ENCODE measurements at regions not wholly inside any gene's neighbourhood (a gene's known extent, or its start where the extent isn't known, plus 50 kb on each side); places are given as distances from the start of the nearest gene placed in this dataset.
"Not testable (repeated sequence)": the region's sequence is repeated elsewhere in the genome, so short reads cannot be mapped to it uniquely, and the experiment has no call there.

DNA sequence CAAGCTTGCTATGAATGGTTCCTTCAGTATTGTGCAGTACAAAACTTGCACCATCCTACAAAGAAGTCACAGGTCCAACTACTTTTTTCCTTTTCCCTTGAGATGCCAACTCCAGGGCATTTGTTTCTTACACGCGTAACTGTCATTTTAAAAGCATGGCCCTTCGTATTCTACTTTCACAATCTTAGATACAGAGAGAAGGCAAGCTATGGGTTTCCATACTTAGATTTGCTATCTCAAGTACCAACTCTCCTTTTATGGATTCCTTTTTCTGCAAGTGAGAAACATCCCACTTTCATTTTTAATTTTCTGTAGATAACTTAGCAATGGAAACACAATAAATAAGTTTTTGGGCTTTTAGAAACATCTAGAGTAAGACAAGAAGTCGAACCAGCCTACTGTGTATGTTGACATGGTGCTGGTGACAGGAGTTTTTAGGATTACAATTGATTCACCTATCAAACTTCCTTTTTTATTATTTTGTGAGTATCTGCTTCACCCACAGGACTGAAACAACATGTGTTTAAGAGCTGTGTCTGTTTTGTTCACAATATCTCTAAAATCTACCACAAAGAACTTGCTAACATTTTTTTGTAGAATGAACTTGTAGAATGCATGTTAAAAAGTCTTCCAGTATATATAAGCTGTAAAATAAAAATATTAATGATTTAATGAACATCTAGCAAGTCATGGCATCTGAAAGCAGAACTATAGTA is 124.1 kb downstream of the FAM174A start:
- no peak overlapping the region for H3K4me3 ChIP-seq
- DNase-seq (ENCODE audit: low read depth, low spot score), result no peak
- no peak overlapping the region for H3K27ac ChIP-seq
- H3K9me3 ChIP-seq (ENCODE audit: low read depth, low read length), result no peaks in the 10 kb centered on the region
- TF ChIP-seq FOXP2 (optimal IDR thresholded peaks at IDR 0.05; ENCODE audit: control extremely low read depth, extremely low read length, insufficient read depth) (no peak), POLR2AphosphoS5 (IDR thresholded peaks at IDR 0.05; ENCODE audit: borderline replicate concordance, low read depth, low read length) (no peak), EZH2 (IDR thresholded peaks at IDR 0.05) (no peak)
- no peaks in the 10 kb centered on the region for H3K36me3 ChIP-seq (ENCODE audit: insufficient read depth, low read length)
- no peak overlapping the region for H3K9ac ChIP-seq (ENCODE audit: insufficient read length)

DNA sequence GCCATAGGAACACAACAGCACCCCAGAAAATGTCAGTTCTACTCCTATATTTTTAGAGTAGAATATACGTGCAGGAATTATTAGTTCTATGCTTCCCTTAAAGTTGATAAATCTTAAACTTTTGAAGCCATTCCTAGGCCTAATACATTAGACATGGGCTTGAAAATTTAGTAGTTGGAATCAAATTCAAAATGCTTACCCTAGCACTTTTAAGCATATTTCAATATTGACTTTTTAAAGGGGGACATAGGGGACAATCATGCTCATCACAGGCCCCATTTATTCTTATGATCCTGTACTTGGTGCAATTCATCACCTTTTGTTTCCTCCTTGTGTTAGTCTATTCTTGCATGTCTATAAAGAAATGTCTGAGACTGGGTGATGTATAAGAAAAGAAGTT is 129.0 kb downstream of the FAM174A start:
- DNase-seq (ENCODE audit: low read depth, low spot score), result no peak
- no peaks in the 10 kb centered on the region for H3K9me3 ChIP-seq (ENCODE audit: low read depth, low read length)
- H3K4me3 ChIP-seq, result no peak overlapping the region
- TF ChIP-seq POLR2AphosphoS5 (IDR thresholded peaks at IDR 0.05; ENCODE audit: borderline replicate concordance, low read depth, low read length) (no peak), EZH2 (IDR thresholded peaks at IDR 0.05) (no peak), FOXP2 (optimal IDR thresholded peaks at IDR 0.05; ENCODE audit: control extremely low read depth, extremely low read length, insufficient read depth) (no peak)
- H3K27ac ChIP-seq, result no peak overlapping the region
- no peak overlapping the region for H3K9ac ChIP-seq (ENCODE audit: insufficient read length)
- H3K36me3 ChIP-seq (ENCODE audit: insufficient read depth, low read length), result no peaks in the 10 kb centered on the region

GRCh38 chr5:100667161-100667630 is 132.0 kb downstream of the FAM174A start:
- no peak for DNase-seq (ENCODE audit: low read depth, low spot score)
- no peaks in the 10 kb centered on the region for H3K36me3 ChIP-seq (ENCODE audit: insufficient read depth, low read length)

DNA sequence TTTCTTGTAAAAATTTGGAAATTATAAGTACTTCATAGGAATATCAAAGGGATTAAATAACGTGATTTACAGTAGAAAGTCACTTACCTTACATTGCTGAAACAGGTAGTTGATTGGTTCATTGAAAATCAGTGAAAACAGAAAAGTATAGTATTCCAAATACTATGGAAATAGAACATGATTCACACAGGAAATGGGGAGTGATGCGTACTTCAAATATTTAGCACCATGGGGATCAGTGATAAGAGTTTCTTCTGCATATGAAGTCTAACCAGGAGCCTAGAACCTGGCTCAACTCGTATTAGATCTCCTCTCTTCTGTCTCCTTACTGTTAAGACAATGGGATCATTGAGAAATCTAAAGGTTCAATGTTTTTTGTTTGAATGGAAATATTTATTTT is 133.3 kb downstream of the FAM174A start:
- no peak for DNase-seq (ENCODE audit: low read depth, low spot score)
- TF ChIP-seq EZH2 (IDR thresholded peaks at IDR 0.05) (no peak), POLR2AphosphoS5 (IDR thresholded peaks at IDR 0.05; ENCODE audit: borderline replicate concordance, low read depth, low read length) (no peak), FOXP2 (optimal IDR thresholded peaks at IDR 0.05; ENCODE audit: control extremely low read depth, extremely low read length, insufficient read depth) (no peak)

More at GRCh38 chr5:100667161-100667630, 132.0 kb downstream of the FAM174A start:
- Histone ChIP-seq H3K27ac (no peak overlapping the region), H3K4me3 (no peak overlapping the region), H3K9me3 (ENCODE audit: low read depth, low read length) (no peaks in the 10 kb centered on the region), H3K9ac (ENCODE audit: insufficient read length) (no peak overlapping the region)
- no peak for TF ChIP-seq POLR2AphosphoS5 (IDR thresholded peaks at IDR 0.05; ENCODE audit: borderline replicate concordance, low read depth, low read length)
- no peak for TF ChIP-seq EZH2 (IDR thresholded peaks at IDR 0.05)
- TF ChIP-seq FOXP2 (optimal IDR thresholded peaks at IDR 0.05; ENCODE audit: control extremely low read depth, extremely low read length, insufficient read depth), result no peak

GRCh38 chr5:100676817-100677631 is 141.8 kb downstream of the FAM174A start:
- no peak overlapping the region for H3K9ac ChIP-seq (ENCODE audit: insufficient read length)
- no peak overlapping the region for H3K27ac ChIP-seq
- no peaks in the 10 kb centered on the region for H3K36me3 ChIP-seq (ENCODE audit: insufficient read depth, low read length)
- TF ChIP-seq POLR2AphosphoS5 (IDR thresholded peaks at IDR 0.05; ENCODE audit: borderline replicate concordance, low read depth, low read length), result no peak
- TF ChIP-seq EZH2 (IDR thresholded peaks at IDR 0.05), result no peak
- TF ChIP-seq FOXP2 (optimal IDR thresholded peaks at IDR 0.05; ENCODE audit: control extremely low read depth, extremely low read length, insufficient read depth), result no peak
- no peaks in the 10 kb centered on the region for H3K9me3 ChIP-seq (ENCODE audit: low read depth, low read length)
- DNase-seq (ENCODE audit: low read depth, low spot score), result no peak
- no peak overlapping the region for H3K4me3 ChIP-seq

More for the DNA sequence above, 133.3 kb downstream of the FAM174A start:
- Histone ChIP-seq H3K9ac (ENCODE audit: insufficient read length) (no peak overlapping the region), H3K27ac (no peak overlapping the region), H3K36me3 (ENCODE audit: insufficient read depth, low read length) (no peaks in the 10 kb centered on the region), H3K4me3 (no peak overlapping the region), H3K9me3 (ENCODE audit: low read depth, low read length) (no peaks in the 10 kb centered on the region)

DNA sequence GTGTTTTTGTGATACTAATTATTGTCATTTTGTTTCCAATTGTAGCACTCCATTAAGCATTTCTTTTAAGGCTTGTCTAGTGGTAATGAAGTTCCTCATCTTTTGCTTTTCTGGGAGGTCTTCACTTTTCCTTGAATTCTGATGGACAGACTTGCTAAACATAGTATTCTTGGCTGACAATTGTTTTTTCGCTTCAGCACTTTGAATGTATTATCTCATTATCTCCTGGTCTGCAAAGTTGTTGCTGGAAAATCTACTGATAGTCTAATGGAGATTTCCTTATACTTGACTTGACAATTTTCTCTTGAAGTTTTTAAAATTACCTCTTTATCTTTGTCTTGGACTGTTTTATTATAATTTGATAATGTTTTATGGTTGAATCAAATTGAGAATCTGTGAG is 147.5 kb downstream of the FAM174A start:
- no peak overlapping the region for H3K27ac ChIP-seq
- TF ChIP-seq POLR2AphosphoS5 (IDR thresholded peaks at IDR 0.05; ENCODE audit: borderline replicate concordance, low read depth, low read length), result no peak
- no peak for TF ChIP-seq FOXP2 (optimal IDR thresholded peaks at IDR 0.05; ENCODE audit: control extremely low read depth, extremely low read length, insufficient read depth)
- TF ChIP-seq EZH2 (IDR thresholded peaks at IDR 0.05), result no peak
- H3K9me3 ChIP-seq (ENCODE audit: low read depth, low read length), result peaks cover 7% of the 10 kb centered on the region; the same call in 1 of the 2 replicates
- DNase-seq (ENCODE audit: low read depth, low spot score), result no peak
- no peak overlapping the region for H3K9ac ChIP-seq (ENCODE audit: insufficient read length)
- H3K36me3 ChIP-seq (ENCODE audit: insufficient read depth, low read length), result no peaks in the 10 kb centered on the region
- H3K4me3 ChIP-seq, result no peak overlapping the region

- H3K4me3 ChIP-seq, result no peak overlapping the region
- no peaks in the 10 kb centered on the region for H3K36me3 ChIP-seq (ENCODE audit: insufficient read depth, low read length)
- TF ChIP-seq POLR2AphosphoS5 (IDR thresholded peaks at IDR 0.05; ENCODE audit: borderline replicate concordance, low read depth, low read length), result no peak
- TF ChIP-seq FOXP2 (optimal IDR thresholded peaks at IDR 0.05; ENCODE audit: control extremely low read depth, extremely low read length, insufficient read depth), result no peak
- no peak for TF ChIP-seq EZH2 (IDR thresholded peaks at IDR 0.05)
- DNase-seq (ENCODE audit: low read depth, low spot score), result no peak
- H3K9ac ChIP-seq (ENCODE audit: insufficient read length), result no peak overlapping the region
- H3K27ac ChIP-seq, result no peak overlapping the region
- H3K9me3 ChIP-seq (ENCODE audit: low read depth, low read length), result peaks cover 7% of the 10 kb centered on the region; the same call in 1 of the 2 replicates
These were observed 148.7 kb downstream of the FAM174A start for GRCh38 chr5:100683881-100684280.

DNA sequence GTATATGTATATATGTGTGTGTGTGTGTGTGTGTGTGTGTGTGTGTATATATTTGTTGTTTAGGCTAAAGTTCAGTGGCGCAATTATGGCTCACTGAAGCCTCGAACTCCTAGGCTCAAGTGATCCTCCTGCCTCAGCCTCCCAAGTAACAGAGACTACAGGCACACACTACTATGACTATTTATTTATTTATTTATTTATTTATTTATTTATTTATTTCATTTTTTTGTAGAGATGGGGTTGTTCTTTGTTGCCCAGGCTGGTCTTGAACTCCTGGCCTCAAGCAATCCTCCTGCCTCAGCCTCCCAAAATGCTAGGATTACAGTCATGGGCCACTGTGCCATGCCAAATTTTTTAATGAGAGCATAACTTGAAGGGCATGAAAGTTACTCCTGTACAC is 149.9 kb downstream of the FAM174A start:
- not testable (repeated sequence) for H3K9ac ChIP-seq (ENCODE audit: insufficient read length); DNase-seq (ENCODE audit: low read depth, low spot score); H3K27ac ChIP-seq; H3K36me3 ChIP-seq (ENCODE audit: insufficient read depth, low read length); H3K4me3 ChIP-seq; H3K9me3 ChIP-seq (ENCODE audit: low read depth, low read length)

DNA sequence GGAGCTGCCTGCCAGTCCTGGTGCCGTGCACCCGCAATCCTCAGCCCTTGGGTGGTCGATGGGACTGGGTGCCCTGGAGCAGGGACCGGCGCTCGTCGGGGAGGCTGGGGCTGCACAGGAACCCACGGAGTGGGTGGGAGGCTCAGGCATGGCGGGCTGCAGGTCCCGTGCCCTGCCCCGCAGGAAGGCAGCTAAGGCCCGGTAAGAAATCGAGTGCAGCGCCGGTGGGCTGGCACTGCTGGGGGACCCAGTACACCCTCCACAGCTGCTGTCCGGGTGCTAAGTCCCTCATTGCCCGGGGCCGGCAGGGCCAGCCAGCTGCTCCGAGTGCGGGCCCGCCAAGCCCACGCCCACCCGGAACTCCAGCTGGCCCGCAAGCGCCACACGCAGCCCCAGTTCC is 153.7 kb downstream of the FAM174A start:
- DNase-seq (ENCODE audit: low read depth, low spot score); H3K4me3 ChIP-seq; H3K36me3 ChIP-seq (ENCODE audit: insufficient read depth, low read length); H3K9me3 ChIP-seq (ENCODE audit: low read depth, low read length); H3K9ac ChIP-seq (ENCODE audit: insufficient read length); H3K27ac ChIP-seq: not testable (repeated sequence)

All from SK-N-MC (cell line).